H1 (cell line): ENCODE measurements at regions not wholly inside any gene's neighbourhood (a gene's known extent, or its start where the extent isn't known, plus 50 kb on each side); places are given as distances from the start of the nearest gene placed in this dataset.

Experiments used
- CHD2 ChIP-seq: IDR thresholded peaks from 2 replicates; pipeline ENCODE4 v1.6.1; 2012; ENCODE audit warnings: low read length, improper control_type of control experiment
- CTCF ChIP-seq, 3 experiments: IDR thresholded peaks; 1 replicate in 2 of 3; 2 replicates in 1 of 3; pipeline versions ENCODE4 v1.5.1 to v1.6.1; 2011; ENCODE audit warnings: low read length in 3 of 3, mild to moderate bottlenecking in 3 of 3, inconsistent platforms in 2 of 3, low read depth in 1 of 3, moderate library complexity in 1 of 3; ENCODE audit not compliant: insufficient read depth in 1 of 3; ENCODE audit errors: control extremely low read depth in 1 of 3
- EGR1 ChIP-seq: IDR thresholded peaks from 2 replicates; pipeline ENCODE4 v1.6.1; 2011; ENCODE audit warnings: low read depth, low read length, borderline replicate concordance
- EP300 ChIP-seq, 2 experiments: IDR thresholded peaks; 1 replicate in 1 of 2; 2 replicates in 1 of 2; pipeline ENCODE4 v1.6.1; 2011 to 2012; ENCODE audit warnings: low read depth in 2 of 2, low read length in 2 of 2, mild to moderate bottlenecking in 2 of 2, borderline replicate concordance in 1 of 2, inconsistent platforms in 1 of 2, moderate library complexity in 1 of 2
- GABPA ChIP-seq: IDR thresholded peaks from 2 replicates; pipeline ENCODE4 v1.6.1; 2011; ENCODE audit warnings: mild to moderate bottlenecking, low read length, moderate library complexity, borderline replicate concordance; ENCODE audit not compliant: insufficient read depth
- HDAC6 ChIP-seq: IDR thresholded peaks from one replicate; pipeline ENCODE4 v1.7.1; 2012; ENCODE audit warnings: low read depth, mild to moderate bottlenecking, inconsistent platforms, low read length, moderate library complexity
- MAFK ChIP-seq: IDR thresholded peaks from 2 replicates; pipeline ENCODE4 v1.6.1; 2012; ENCODE audit warnings: low read depth, mild to moderate bottlenecking, improper control_type of control experiment, low read length
- MAX ChIP-seq: IDR thresholded peaks from 2 replicates; pipeline ENCODE4 v1.6.1; 2012; ENCODE audit warnings: inconsistent platforms
- NRF1 ChIP-seq: IDR thresholded peaks from 2 replicates; pipeline ENCODE4 v1.6.1; 2011; ENCODE audit warnings: mild to moderate bottlenecking, low read depth, low read length, improper control_type of control experiment
- POLR2A ChIP-seq, 2 experiments: IDR thresholded peaks; 1 replicate in 1 of 2; 2 replicates in 1 of 2; pipeline ENCODE4 v1.6.1; 2011; ENCODE audit warnings: low read depth in 2 of 2, low read length in 2 of 2, mild to moderate bottlenecking in 2 of 2; ENCODE audit errors: control extremely low read depth in 1 of 2
- RFX5 ChIP-seq: IDR thresholded peaks from 2 replicates; pipeline ENCODE4 v1.6.1; 2011; ENCODE audit warnings: low read depth, low read length, improper control_type of control experiment, borderline replicate concordance
- TAF1 ChIP-seq: IDR thresholded peaks from 2 replicates; pipeline ENCODE4 v1.6.1; 2011; ENCODE audit warnings: mild to moderate bottlenecking, low read depth, low read length
- USF2 ChIP-seq: IDR thresholded peaks from 2 replicates; pipeline ENCODE4 v1.6.1; 2011; ENCODE audit warnings: low read length, improper control_type of control experiment

GRCh38 chr6:882084-882598 lies 189.2 kb upstream of the EXOC2 start:
- TF ChIP-seq EP300 (IDR thresholded peaks at IDR 0.05; ENCODE audit: borderline replicate concordance in 1 of 2, low read depth in 2 of 2, low read length in 2 of 2) (no peak), MAX (no peak), CTCF (IDR thresholded peaks at IDR 0.05; ENCODE audit: control extremely low read depth in 1 of 3, insufficient read depth in 1 of 3, low read depth in 1 of 3, low read length in 3 of 3) (no peak), TAF1 (no peak), CHD2 (no peak), EGR1 (no peak), POLR2A (IDR thresholded peaks at IDR 0.05; ENCODE audit: control extremely low read depth in 1 of 2, low read depth in 2 of 2, low read length in 2 of 2) (no peak), RFX5 (no peak), USF2 (no peak), GABPA (no peak), NRF1 (no peak), HDAC6 (no peak), MAFK (no peak)
